GM21447 (cell line): ENCODE measurements at regions not wholly inside any gene's neighbourhood (a gene's known extent, or its start where the extent isn't known, plus 50 kb on each side); places are given as distances from the start of the nearest gene placed in this dataset.

Source experiments
- ATAC-seq: cut with Tn5 transposase; IDR thresholded peaks from one replicate; pipeline ENCODE4 v1.9.1; 2021; ENCODE audit not compliant: unreplicated experiment

GRCh38 chr5:54859316-54859715, 126.1 kb downstream of the ESM1 start:
- ATAC-seq, result no peak

GRCh38 chr5:54854883-54855581, 130.4 kb downstream of the ESM1 start:
- ATAC-seq, result no peak

GRCh38 chr5:54852007-54852406, 133.4 kb downstream of the ESM1 start:
- no peak for ATAC-seq

GRCh38 chr5:54851449-54851848, 133.9 kb downstream of the ESM1 start:
- ATAC-seq, result no peak

- ATAC-seq, result no peak
Observed at GRCh38 chr5:54848581-54848980, 136.8 kb downstream of the ESM1 start.

GRCh38 chr5:54845567-54845941, 139.8 kb downstream of the ESM1 start:
- no peak for ATAC-seq

GRCh38 chr5:54844905-54845566, 140.4 kb downstream of the ESM1 start:
- no peak for ATAC-seq

- no peak for ATAC-seq
Observed at GRCh38 chr5:54844266-54844665, 141.1 kb downstream of the ESM1 start.

- ATAC-seq, result no peak
Observed at GRCh38 chr5:54841481-54841880, 143.9 kb downstream of the ESM1 start.

- ATAC-seq, result no peak
Observed at GRCh38 chr5:54838843-54839242, 146.6 kb downstream of the ESM1 start.

GRCh38 chr5:54837981-54838380, 147.4 kb downstream of the ESM1 start:
- ATAC-seq, result no peak

- no peak for ATAC-seq
Observed at GRCh38 chr5:54837093-54837492, 148.3 kb downstream of the ESM1 start.

- no peak for ATAC-seq
Observed at GRCh38 chr5:54835647-54836046, 149.7 kb downstream of the ESM1 start.

- ATAC-seq, result no peak
Observed at GRCh38 chr5:54834121-54834842, 151.1 kb downstream of the ESM1 start.

GRCh38 chr5:54833590-54833989, 151.8 kb downstream of the ESM1 start:
- no peak for ATAC-seq

GRCh38 chr5:54832858-54833257, 152.5 kb downstream of the ESM1 start:
- ATAC-seq, result no peak

- ATAC-seq, result no peak
Observed at GRCh38 chr5:54832045-54832444, 153.3 kb downstream of the ESM1 start.

- ATAC-seq, result no peak
Observed at GRCh38 chr5:54831233-54831632, 154.2 kb downstream of the ESM1 start.

GRCh38 chr5:54829676-54830535, 155.5 kb downstream of the ESM1 start:
- ATAC-seq, result no peak

GRCh38 chr5:54829102-54829501, 156.3 kb downstream of the ESM1 start:
- no peak for ATAC-seq

- ATAC-seq, result no peak
Observed at GRCh38 chr5:54828151-54828550, 157.2 kb downstream of the ESM1 start.
